CD14-positive monocyte (primary cell): ENCODE measurements at regions not wholly inside any gene's neighbourhood (a gene's known extent, or its start where the extent isn't known, plus 50 kb on each side); places are given as distances from the start of the nearest gene placed in this dataset.

Source experiments
- DNase-seq, 3 donors: peaks; one replicate each; pipeline ENCODE4 v3.0.0-alpha.2; 2011 to 2022
- H2AFZ ChIP-seq: 2 replicates; pipeline ENCODE4 v1.6.0; 2012; ENCODE audit warnings: mild to moderate bottlenecking, low read depth, low read length, inconsistent platforms; ENCODE audit not compliant: insufficient read depth, poor library complexity, severe bottlenecking
- H3K27ac ChIP-seq, 2 donors: 1 replicate in 1 of 2; 2 replicates in 1 of 2; pipeline ENCODE4 v1.5.1; 2012 to 2013; ENCODE audit warnings: low read length in 2 of 2, control low read depth in 1 of 2, inconsistent platforms in 1 of 2, low read depth in 1 of 2, mild to moderate bottlenecking in 1 of 2
- H3K27me3 ChIP-seq, 2 donors: one replicate each; pipeline versions ENCODE4 v1.6.0 to v1.6.1; 2011 to 2013; ENCODE audit warnings: low read length in 2 of 2; ENCODE audit not compliant: control insufficient read depth in 2 of 2, insufficient read depth in 2 of 2
- H3K36me3 ChIP-seq, 2 donors: replicated peaks in 1 of 2; 1 replicate in 1 of 2; 2 replicates in 1 of 2; pipeline versions ENCODE4 v1.5.1 to v1.6.1; 2012 to 2013; ENCODE audit warnings: low read length in 2 of 2, control low read depth in 1 of 2, inconsistent platforms in 1 of 2, mild to moderate bottlenecking in 1 of 2; ENCODE audit not compliant: insufficient read depth in 2 of 2, control insufficient read depth in 1 of 2
- H3K4me1 ChIP-seq, 2 donors: 1 replicate in 1 of 2; 2 replicates in 1 of 2; pipeline versions ENCODE4 v1.5.1 to v1.6.1; 2012 to 2013; ENCODE audit warnings: low read length in 2 of 2, control low read depth in 1 of 2, inconsistent platforms in 1 of 2, mild to moderate bottlenecking in 1 of 2, moderate library complexity in 1 of 2; ENCODE audit not compliant: insufficient read depth in 2 of 2, control insufficient read depth in 1 of 2
- H3K4me2 ChIP-seq: replicated peaks from 2 replicates; pipeline ENCODE3; 2012; ENCODE audit warnings: low read length, moderate library complexity, mild to moderate bottlenecking; ENCODE audit not compliant: poor library complexity, severe bottlenecking; ENCODE audit errors: extremely low read depth
- H3K4me3 ChIP-seq, 3 experiments: fragments of 200-600 bp in 1 of 3; sonication (generic) in 1 of 3; replicated peaks in 1 of 3; 1 replicate in 2 of 3; 2 replicates in 1 of 3; pipeline ENCODE4 v1.5.1; 2011 to 2013; ENCODE audit warnings: low read length in 3 of 3, mild to moderate bottlenecking in 3 of 3, control low read depth in 2 of 3, low read depth in 2 of 3, inconsistent platforms in 1 of 3, moderate library complexity in 1 of 3
- H3K79me2 ChIP-seq: 2 replicates; pipeline ENCODE4 v1.6.0; 2012; ENCODE audit warnings: mild to moderate bottlenecking, control low read depth, inconsistent platforms, low read length, moderate library complexity; ENCODE audit not compliant: insufficient read depth
- H3K9ac ChIP-seq: 2 replicates; pipeline ENCODE4 v1.6.0; 2017; ENCODE audit warnings: low read length, mild to moderate bottlenecking; ENCODE audit not compliant: insufficient read depth, poor library complexity, severe bottlenecking
- H3K9me3 ChIP-seq, 2 donors: replicated peaks in 1 of 2; 1 replicate in 1 of 2; 2 replicates in 1 of 2; pipeline versions ENCODE4 v1.5.1 to v1.6.1; 2012 to 2013; ENCODE audit warnings: low read length in 2 of 2, control low read depth in 1 of 2; ENCODE audit not compliant: control insufficient read depth in 1 of 2, insufficient read depth in 1 of 2
- H4K20me1 ChIP-seq: 2 replicates; pipeline ENCODE4 v1.6.0; 2012; ENCODE audit warnings: mild to moderate bottlenecking, low read length, control low read depth, moderate library complexity; ENCODE audit not compliant: insufficient read depth
- H3K27ac Mint-ChIP-seq, 7 donors: one replicate each; pipeline ENCODE4 v1.8.0; 2020; ENCODE audit warnings: mild to moderate bottlenecking in 7 of 7, mixed read lengths in 7 of 7, moderate library complexity in 6 of 7, inconsistent platforms in 2 of 7
- H3K27me3 Mint-ChIP-seq, 3 donors: one replicate each; pipeline ENCODE4 v1.8.0; 2021 to 2022; ENCODE audit warnings: low read depth in 3 of 3, mild to moderate bottlenecking in 3 of 3, mixed read lengths in 3 of 3, moderate library complexity in 3 of 3, inconsistent platforms in 1 of 3
- H3K36me3 Mint-ChIP-seq, 2 donors: one replicate each; pipeline ENCODE4 v1.8.0; 2020; ENCODE audit warnings: mixed read lengths in 2 of 2, inconsistent platforms in 1 of 2, mild to moderate bottlenecking in 1 of 2
- H3K4me1 Mint-ChIP-seq: one replicate; pipeline ENCODE4 v1.8.0; 2020; ENCODE audit warnings: mild to moderate bottlenecking, mixed read lengths
- H3K4me3 Mint-ChIP-seq, 2 donors: one replicate each; pipeline ENCODE4 v1.8.0; 2020; ENCODE audit warnings: mild to moderate bottlenecking in 2 of 2, mixed read lengths in 2 of 2, moderate library complexity in 1 of 2
- H3K9me3 Mint-ChIP-seq, 7 donors: one replicate each; pipeline ENCODE4 v1.8.0; 2020 to 2022; ENCODE audit warnings: mixed read lengths in 7 of 7, mild to moderate bottlenecking in 6 of 7, moderate library complexity in 6 of 7, inconsistent platforms in 2 of 7
- WGBS: methylation state at CpG from one replicate; pipeline ENCODE4 v1.1.5; 2013; ENCODE audit warnings: missing lambda C conversion rate; ENCODE audit not compliant: insufficient coverage; 5-methylcytosine and 5-hydroxymethylcytosine counted together
- intact Hi-C, 2 donors: fragments of 100-400 bp; cut with micrococcal nuclease; formaldehyde crosslinking; loops; one replicate each; pipeline versions ENCODE4 v1.15.0 to v1.15.1; 2023
- TF ChIP-seq, protein P1 (sequence below): fragments of 200-600 bp; IDR thresholded peaks from one replicate; pipeline ENCODE4 v1.8.0; 2022; ENCODE audit warnings: antibody characterized with exemption, mild to moderate bottlenecking

GRCh38 chr3:43863966-43864933 lies 173.5 kb downstream of the ABHD5 start:
- Mint-ChIP-seq H3K36me3 (no peaks in the 10 kb centered on the region), H3K27me3 (peaks cover 6 to 11% (median 7%) of the 10 kb centered on the region in 3 donors), H3K4me3 (no peak overlapping the region), H3K9me3 (peaks cover 0 to 1% (median 0%) of the 10 kb centered on the region in 7 donors), H3K27ac (no peak overlapping the region), H3K4me1 (no peaks in the 10 kb centered on the region)
- Histone ChIP-seq H3K79me2 (no peaks in the 10 kb centered on the region), H4K20me1 (no peaks in the 10 kb centered on the region), H3K27me3 (no peaks in the 10 kb centered on the region), H3K36me3 (no peaks in the 10 kb centered on the region), H3K4me3 (no peak overlapping the region), H3K4me2 (no peak overlapping the region), H3K9me3 (no peaks in the 10 kb centered on the region), H2AFZ (no peak overlapping the region), H3K4me1 (no peaks in the 10 kb centered on the region), H3K27ac (no peak overlapping the region), H3K9ac (no peak overlapping the region)
- WGBS = 92% methylated on average over 4 of the region's 6 CpGs
- TF ChIP-seq, protein P1, sequence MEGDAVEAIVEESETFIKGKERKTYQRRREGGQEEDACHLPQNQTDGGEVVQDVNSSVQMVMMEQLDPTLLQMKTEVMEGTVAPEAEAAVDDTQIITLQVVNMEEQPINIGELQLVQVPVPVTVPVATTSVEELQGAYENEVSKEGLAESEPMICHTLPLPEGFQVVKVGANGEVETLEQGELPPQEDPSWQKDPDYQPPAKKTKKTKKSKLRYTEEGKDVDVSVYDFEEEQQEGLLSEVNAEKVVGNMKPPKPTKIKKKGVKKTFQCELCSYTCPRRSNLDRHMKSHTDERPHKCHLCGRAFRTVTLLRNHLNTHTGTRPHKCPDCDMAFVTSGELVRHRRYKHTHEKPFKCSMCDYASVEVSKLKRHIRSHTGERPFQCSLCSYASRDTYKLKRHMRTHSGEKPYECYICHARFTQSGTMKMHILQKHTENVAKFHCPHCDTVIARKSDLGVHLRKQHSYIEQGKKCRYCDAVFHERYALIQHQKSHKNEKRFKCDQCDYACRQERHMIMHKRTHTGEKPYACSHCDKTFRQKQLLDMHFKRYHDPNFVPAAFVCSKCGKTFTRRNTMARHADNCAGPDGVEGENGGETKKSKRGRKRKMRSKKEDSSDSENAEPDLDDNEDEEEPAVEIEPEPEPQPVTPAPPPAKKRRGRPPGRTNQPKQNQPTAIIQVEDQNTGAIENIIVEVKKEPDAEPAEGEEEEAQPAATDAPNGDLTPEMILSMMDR = no peak
- DNase-seq = no peak
- intact Hi-C loops = no loop called here

- Histone ChIP-seq H2AFZ (no peak overlapping the region), H3K79me2 (no peaks in the 10 kb centered on the region), H3K36me3 (no peaks in the 10 kb centered on the region), H3K27ac (no peak overlapping the region), H3K27me3 (no peaks in the 10 kb centered on the region), H3K9ac (no peak overlapping the region), H3K4me3 (no peak overlapping the region), H3K4me1 (no peaks in the 10 kb centered on the region), H3K9me3 (no peaks in the 10 kb centered on the region), H3K4me2 (no peak overlapping the region), H4K20me1 (no peaks in the 10 kb centered on the region)
- Mint-ChIP-seq H3K27ac (no peak overlapping the region), H3K9me3 (peaks cover 0 to 1% (median 0%) of the 10 kb centered on the region in 7 donors), H3K27me3 (peaks cover 5 to 10% (median 5%) of the 10 kb centered on the region in 3 donors), H3K4me1 (no peaks in the 10 kb centered on the region), H3K4me3 (no peak overlapping the region), H3K36me3 (no peaks in the 10 kb centered on the region)
- no peak for DNase-seq
- WGBS = no CpG with 5 or more reads among the region's 4 CpGs
- intact Hi-C loops = no loop called here
- TF ChIP-seq, protein P1 = no peak
Observed at GRCh38 chr3:43865351-43865750, 174.6 kb downstream of the ABHD5 start.
